GM23338 (cell line): ENCODE measurements at regions not wholly inside any gene's neighbourhood (a gene's known extent, or its start where the extent isn't known, plus 50 kb on each side); places are given as distances from the start of the nearest gene placed in this dataset.

Experiments
- ATAC-seq: fragments of 200-7000 bp; cut with Tn5 transposase; 3 replicates; pipeline ENCODE4 v1.9.1; 2020
- DNase-seq: peaks from one replicate; pipeline ENCODE4 v3.0.0-alpha.2; 2015; ENCODE audit warnings: low spot score
- H2AFZ ChIP-seq: fragments of 200-600 bp; sonication (generic); 2 replicates; pipeline ENCODE4 v1.8.0; 2016; ENCODE audit warnings: antibody characterized with exemption, mild to moderate bottlenecking, moderate library complexity
- H3F3A ChIP-seq: fragments of 200-600 bp; sonication (generic); replicated peaks from 2 replicates; pipeline ENCODE4 v1.8.0; 2017; ENCODE audit warnings: antibody characterized with exemption, mixed run types, low read depth
- H3K27ac ChIP-seq: fragments of 200-600 bp; sonication (generic); 2 replicates; pipeline ENCODE4 v1.6.1; 2016; ENCODE audit warnings: low read depth
- H3K27me3 ChIP-seq: fragments of 200-600 bp; sonication (generic); 2 replicates; pipeline ENCODE4 v1.8.0; 2016; ENCODE audit warnings: mild to moderate bottlenecking, mixed run types, moderate library complexity; ENCODE audit not compliant: insufficient read depth
- H3K36me3 ChIP-seq: fragments of 200-600 bp; sonication (generic); 2 replicates; pipeline ENCODE4 v1.8.0; 2016; ENCODE audit warnings: mild to moderate bottlenecking; ENCODE audit not compliant: insufficient read depth
- H3K4me1 ChIP-seq: fragments of 200-600 bp; sonication (generic); 2 replicates; pipeline ENCODE4 v1.8.0; 2016; ENCODE audit warnings: mild to moderate bottlenecking, moderate library complexity; ENCODE audit not compliant: insufficient read depth
- H3K4me2 ChIP-seq: fragments of 200-600 bp; sonication (generic); 2 replicates; pipeline ENCODE4 v1.7.1; 2017; ENCODE audit warnings: mixed run types
- H3K4me3 ChIP-seq: fragments of 200-600 bp; sonication (generic); 2 replicates; pipeline ENCODE4 v1.6.1; 2016; ENCODE audit warnings: mixed run types
- H3K79me2 ChIP-seq: fragments of 200-600 bp; sonication (generic); replicated peaks from 2 replicates; pipeline ENCODE4 v1.8.0; 2017; ENCODE audit warnings: mild to moderate bottlenecking; ENCODE audit not compliant: insufficient read depth
- H3K9me2 ChIP-seq: fragments of 200-600 bp; sonication (generic); 2 replicates; pipeline ENCODE4 v1.8.0; 2017; ENCODE audit not compliant: insufficient read depth
- H4K20me1 ChIP-seq: fragments of 200-600 bp; sonication (generic); replicated peaks from 2 replicates; pipeline ENCODE4 v1.8.0; 2017; ENCODE audit warnings: mild to moderate bottlenecking; ENCODE audit not compliant: insufficient read depth
- H3K27ac Mint-ChIP-seq: 2 replicates; pipeline ENCODE4 v1.8.0; 2020; ENCODE audit warnings: inconsistent platforms, mild to moderate bottlenecking, moderate library complexity, mixed read lengths
- H3K27me3 Mint-ChIP-seq: 3 replicates; pipeline ENCODE4 v1.8.0; 2022; ENCODE audit warnings: low read depth, mild to moderate bottlenecking, moderate library complexity, mixed read lengths, inconsistent platforms; ENCODE audit not compliant: insufficient read depth, poor library complexity
- H3K36me3 Mint-ChIP-seq: 3 replicates; pipeline ENCODE4 v1.8.0; 2021; ENCODE audit warnings: low read depth, mild to moderate bottlenecking, inconsistent platforms, moderate library complexity, mixed read lengths
- H3K4me1 Mint-ChIP-seq: 3 replicates; pipeline ENCODE4 v1.8.0; 2020; ENCODE audit warnings: mild to moderate bottlenecking, inconsistent platforms, mixed read lengths
- H3K4me3 Mint-ChIP-seq: 3 replicates; pipeline ENCODE4 v1.8.0; 2021; ENCODE audit warnings: moderate library complexity, mild to moderate bottlenecking, inconsistent platforms, mixed read lengths
- H3K9me3 Mint-ChIP-seq: 3 replicates; pipeline ENCODE4 v1.8.0; 2020; ENCODE audit warnings: moderate library complexity, mild to moderate bottlenecking, inconsistent platforms, mixed read lengths
- CREB1 ChIP-seq: fragments of 250-450 bp; sonication (Bioruptor Pico); IDR thresholded peaks from 2 replicates; pipeline ENCODE4 v1.5.0; 2020; ENCODE audit warnings: low read depth, mild to moderate bottlenecking, moderate library complexity
- CTCF ChIP-seq, 2 experiments: fragments of 200-600 bp in 1 of 2; sonication (generic) in 1 of 2; conservative IDR thresholded peaks; 2 replicates each; pipeline versions ENCODE4 v1.5.1 to v1.6.1; 2016 to 2017; ENCODE audit warnings: antibody characterized with exemption in 2 of 2, low read depth in 2 of 2, mild to moderate bottlenecking in 2 of 2, moderate library complexity in 1 of 2
- ETS1 ChIP-seq: IDR thresholded peaks from 2 replicates; pipeline ENCODE4 v1.6.1; 2016; ENCODE audit warnings: antibody characterized with exemption
- EZH2 ChIP-seq: fragments of 200-600 bp; sonication (generic); IDR thresholded peaks from one replicate; pipeline ENCODE4 v1.8.0; 2017; ENCODE audit warnings: antibody characterized with exemption, mild to moderate bottlenecking, low read depth; ENCODE audit not compliant: unreplicated experiment
- EZH2phosphoT487 ChIP-seq: fragments of 200-600 bp; sonication (generic); IDR thresholded peaks from one replicate; pipeline ENCODE4 v1.8.1; 2018; ENCODE audit warnings: antibody characterized with exemption; ENCODE audit not compliant: unreplicated experiment
- JUNB ChIP-seq: IDR thresholded peaks from one replicate; pipeline ENCODE4 v1.6.1; 2016; ENCODE audit warnings: antibody characterized with exemption; ENCODE audit not compliant: unreplicated experiment
- NANOG ChIP-seq: IDR thresholded peaks from 2 replicates; pipeline ENCODE4 v1.6.1; 2016; ENCODE audit warnings: antibody characterized with exemption, borderline replicate concordance
- POLR2AphosphoS5 ChIP-seq: IDR thresholded peaks from 2 replicates; pipeline ENCODE4 v1.6.1; 2016; ENCODE audit warnings: antibody characterized with exemption, low read depth
- REST ChIP-seq: IDR thresholded peaks from one replicate; pipeline ENCODE4 v1.6.1; 2018; ENCODE audit warnings: antibody characterized with exemption; ENCODE audit not compliant: unreplicated experiment
- STAT1 ChIP-seq: IDR thresholded peaks from one replicate; pipeline ENCODE4 v1.6.1; 2016; ENCODE audit warnings: antibody characterized with exemption; ENCODE audit not compliant: unreplicated experiment
- ZNF114 ChIP-seq: fragments of 250-450 bp; sonication (Bioruptor Pico); IDR thresholded peaks from 2 replicates; pipeline ENCODE4 v1.5.0; 2020; ENCODE audit warnings: mild to moderate bottlenecking, moderate library complexity
- ZNF331 ChIP-seq: fragments of 250-450 bp; sonication (Bioruptor Pico); IDR thresholded peaks from 2 replicates; pipeline ENCODE4 v1.5.0; 2020; ENCODE audit warnings: low read depth, mild to moderate bottlenecking, moderate library complexity
- ZNF462 ChIP-seq: fragments of 250-450 bp; sonication (Bioruptor Pico); IDR thresholded peaks from 2 replicates; pipeline ENCODE4 v1.5.0; 2020; ENCODE audit warnings: mild to moderate bottlenecking, moderate library complexity

- TF ChIP-seq CTCF (conservative IDR thresholded peaks at IDR 0.05; ENCODE audit: low read depth in 2 of 2) (no peak), ZNF331 (CRISPR knock-in tag) (no peak), EZH2 (no peak), CREB1 (CRISPR knock-in tag) (no peak), NANOG (no peak), JUNB (no peak), STAT1 (no peak), ETS1 (no peak), EZH2phosphoT487 (no peak), REST (no peak), ZNF462 (no peak), ZNF114 (CRISPR knock-in tag) (no peak), POLR2AphosphoS5 (no peak)
- Histone ChIP-seq H3K27ac (no peak overlapping the region), H3K36me3 (no peaks in the 10 kb centered on the region), H3K4me1 (peaks cover 18% of the 10 kb centered on the region), H3K79me2 (no peaks in the 10 kb centered on the region), H4K20me1 (no peaks in the 10 kb centered on the region), H3F3A (no peaks in the 10 kb centered on the region), H3K4me2 (no peak overlapping the region), H3K27me3 (no peaks in the 10 kb centered on the region), H3K4me3 (no peak overlapping the region), H2AFZ (no peak overlapping the region), H3K9me2 (peaks cover 7% of the 10 kb centered on the region; the same call in 1 of the 2 replicates)
- ATAC-seq (no peak; the same call in 2 of the 3 replicates), DNase-seq (peak; percentile 38)
- no peaks in the 10 kb centered on the region for H3K9me3 Mint-ChIP-seq
- no peak overlapping the region for H3K4me3 Mint-ChIP-seq
- H3K4me1 Mint-ChIP-seq = peaks cover 25% of the 10 kb centered on the region
- H3K27ac Mint-ChIP-seq = no peak overlapping the region
- peaks cover 5% of the 10 kb centered on the region for H3K27me3 Mint-ChIP-seq
- H3K36me3 Mint-ChIP-seq = no peaks in the 10 kb centered on the region
Measured at GRCh38 chr1:8078176-8078671, 52.1 kb upstream of the ERRFI1 start.
